ENCODE measurements at regions not wholly inside any gene's neighbourhood (a gene's known extent, or its start where the extent isn't known, plus 50 kb on each side); places are given as distances from the start of the nearest gene placed in this dataset.

- no peaks in the 10 kb centered on the region for H3K27me3 ChIP-seq (ENCODE audit: insufficient read depth, low read length)
- H3T11ph ChIP-seq (ENCODE audit: low read length) = no peak overlapping the region
- no peak overlapping the region for H2BK5ac ChIP-seq (ENCODE audit: insufficient read length, low read length)
- H3K9ac ChIP-seq (ENCODE audit: extremely low read depth, insufficient read length, low read length) = no peak overlapping the region
- peaks cover 0 to 6% (median 1%) of the 10 kb centered on the region in 3 experiments; a peak in 5 of 7 replicates for H3K36me3 Mint-ChIP-seq (ENCODE audit: insufficient read depth in 1 of 3, low read depth in 3 of 3)
- no peaks in the 10 kb centered on the region for H3K4me1 ChIP-seq (ENCODE audit: insufficient read depth, low read length)
- no peaks in the 10 kb centered on the region for H3K9me3 ChIP-seq (ENCODE audit: control insufficient read depth, low read depth, low read length)
- H3K56ac ChIP-seq (ENCODE audit: insufficient read length, low read depth, low read length) = no peak overlapping the region
- no peak overlapping the region for H3K27ac ChIP-seq (ENCODE audit: insufficient read length, low read depth, low read length)
- H2BK120ac ChIP-seq (ENCODE audit: low read depth, low read length, poor library complexity, severe bottlenecking) = no peak overlapping the region
- no CpG with 5 or more reads among the region's 14 CpGs for WGBS (ENCODE audit: extremely low coverage, insufficient read length, low lambda C conversion rate)
- peaks cover 3% of the 10 kb centered on the region; the same call in 1 of the 2 replicates for H3K27me3 Mint-ChIP-seq (ENCODE audit: low read depth)
- H2BK20ac ChIP-seq (ENCODE audit: low read depth, low read length, poor library complexity, severe bottlenecking) = no peak overlapping the region
- no peak overlapping the region for H3K4ac ChIP-seq (ENCODE audit: low read depth, low read length)
- TF ChIP-seq, protein P1, sequence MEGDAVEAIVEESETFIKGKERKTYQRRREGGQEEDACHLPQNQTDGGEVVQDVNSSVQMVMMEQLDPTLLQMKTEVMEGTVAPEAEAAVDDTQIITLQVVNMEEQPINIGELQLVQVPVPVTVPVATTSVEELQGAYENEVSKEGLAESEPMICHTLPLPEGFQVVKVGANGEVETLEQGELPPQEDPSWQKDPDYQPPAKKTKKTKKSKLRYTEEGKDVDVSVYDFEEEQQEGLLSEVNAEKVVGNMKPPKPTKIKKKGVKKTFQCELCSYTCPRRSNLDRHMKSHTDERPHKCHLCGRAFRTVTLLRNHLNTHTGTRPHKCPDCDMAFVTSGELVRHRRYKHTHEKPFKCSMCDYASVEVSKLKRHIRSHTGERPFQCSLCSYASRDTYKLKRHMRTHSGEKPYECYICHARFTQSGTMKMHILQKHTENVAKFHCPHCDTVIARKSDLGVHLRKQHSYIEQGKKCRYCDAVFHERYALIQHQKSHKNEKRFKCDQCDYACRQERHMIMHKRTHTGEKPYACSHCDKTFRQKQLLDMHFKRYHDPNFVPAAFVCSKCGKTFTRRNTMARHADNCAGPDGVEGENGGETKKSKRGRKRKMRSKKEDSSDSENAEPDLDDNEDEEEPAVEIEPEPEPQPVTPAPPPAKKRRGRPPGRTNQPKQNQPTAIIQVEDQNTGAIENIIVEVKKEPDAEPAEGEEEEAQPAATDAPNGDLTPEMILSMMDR (conservative IDR thresholded peaks at IDR 0.05) = no peak
- no peak overlapping the region for H2BK12ac ChIP-seq (ENCODE audit: insufficient read length, low read depth, low read length)
- peaks cover 11 to 17% of the 10 kb centered on the region in 2 experiments for H3K4me1 Mint-ChIP-seq
- H3K23ac ChIP-seq (ENCODE audit: insufficient read length, low read depth, low read length) = no peak overlapping the region
- no peak overlapping the region for H4K8ac ChIP-seq (replicated peaks; ENCODE audit: insufficient read length, low read depth, low read length)
- H4K5ac ChIP-seq (ENCODE audit: insufficient read length, low read depth, low read length) = no peak overlapping the region
- H3K79me1 ChIP-seq (ENCODE audit: insufficient read depth, low read depth, low read length, poor library complexity, severe bottlenecking) = no peaks in the 10 kb centered on the region
- no peak overlapping the region for H2AFZ ChIP-seq (ENCODE audit: low read length)
- no peaks in the 10 kb centered on the region for H3K79me2 ChIP-seq (ENCODE audit: insufficient read depth, low read length)
- H3K18ac ChIP-seq (ENCODE audit: insufficient read length, low read depth, low read length) = no peak overlapping the region
- H3K14ac ChIP-seq (ENCODE audit: insufficient read depth, low read length) = no peak overlapping the region
- no peak overlapping the region for H4K91ac ChIP-seq (ENCODE audit: insufficient read length, low read depth, low read length)
- no peaks in the 10 kb centered on the region for H3K23me2 ChIP-seq (ENCODE audit: insufficient read length, low read depth, low read length, poor library complexity, severe bottlenecking)
- no peak overlapping the region for H2AK5ac ChIP-seq (ENCODE audit: insufficient read length, low read length)
- no peak overlapping the region for H3K4me2 ChIP-seq (ENCODE audit: insufficient read depth, insufficient read length, low read length)
- H3K4me3 Mint-ChIP-seq = no peak overlapping the region
- H3K27ac Mint-ChIP-seq = no peak overlapping the region
- H3K9me3 Mint-ChIP-seq = peaks cover 5 to 6% of the 10 kb centered on the region in 2 experiments; a peak in 4 of 5 replicates
- no peak for DNase-seq
- H2BK15ac ChIP-seq (ENCODE audit: low read depth, low read length) = no peak overlapping the region
- no peaks in the 10 kb centered on the region for H4K20me1 ChIP-seq (ENCODE audit: control insufficient read depth, insufficient read depth, insufficient read length)
These were observed 66.7 kb upstream of the LINC01488 start for GRCh38 chr11:69414773-69415187.

Data from H9 (cell line).